H1 (cell line): ENCODE measurements at regions not wholly inside any gene's neighbourhood (a gene's known extent, or its start where the extent isn't known, plus 50 kb on each side); places are given as distances from the start of the nearest gene placed in this dataset. TPM values are rescaled to one million over a fixed set of nuclear protein-coding genes. Genes with fewer than 3 reads are reported as not detected.

Experiments used
- RNF2 ChIP-seq: fragments of 200-900, 300-1000 bp; sonication (generic); IDR thresholded peaks from 2 replicates; pipeline ENCODE4 v1.7.1; 2016; ENCODE audit warnings: borderline replicate concordance, low read depth, mild to moderate bottlenecking, antibody characterized with exemption, low read length; ENCODE audit not compliant: poor library complexity, severe bottlenecking; ENCODE audit errors: missing control alignments
- TCF12 ChIP-seq: IDR thresholded peaks from 2 replicates; pipeline ENCODE4 v1.6.1; 2011; ENCODE audit warnings: low read depth, mild to moderate bottlenecking, low read length
- TEAD4 ChIP-seq: IDR thresholded peaks from 2 replicates; pipeline ENCODE4 v1.6.1; 2012; ENCODE audit warnings: low read depth, low read length, inconsistent platforms, mixed read lengths
- YY1 ChIP-seq: IDR thresholded peaks from 2 replicates; pipeline ENCODE4 v1.6.1; 2011; ENCODE audit warnings: low read depth, mild to moderate bottlenecking, low read length
- small RNA-seq: library from polyadenylated mRNA; stranded (forward); fragments of <200 nt; extraction: miRNeasy Mini kit (QIAGEN cat#:217004); gene quantifications from one replicate; pipeline ENCODE3, GENCODE V24; 2013; ENCODE audit not compliant: insufficient read depth
- TF ChIP-seq, protein P1 (sequence below): IDR thresholded peaks from 2 replicates; pipeline ENCODE4 v1.6.1; 2011; ENCODE audit warnings: low read depth, mild to moderate bottlenecking, low read length; ENCODE audit not compliant: insufficient read depth

GRCh38 chr15:75151214-75152128 lies 50.2 kb upstream of the C15orf39 start (continued):
- TF ChIP-seq RNF2 (no peak), TCF12 (no peak), TEAD4 (no peak), YY1 (no peak)
- TF ChIP-seq, protein P1, sequence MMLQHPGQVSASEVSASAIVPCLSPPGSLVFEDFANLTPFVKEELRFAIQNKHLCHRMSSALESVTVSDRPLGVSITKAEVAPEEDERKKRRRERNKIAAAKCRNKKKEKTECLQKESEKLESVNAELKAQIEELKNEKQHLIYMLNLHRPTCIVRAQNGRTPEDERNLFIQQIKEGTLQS, result no peak
- TF ChIP-seq, all 59 proteins: peak for 0

Small RNAs in the stretch of these regions (small RNA-seq; reads per million reads assigned to genes)
- gene RF00017, result not detected
- gene RF00601, result not detected
